ENCODE measurements at regions not wholly inside any gene's neighbourhood (a gene's known extent, or its start where the extent isn't known, plus 50 kb on each side); places are given as distances from the start of the nearest gene placed in this dataset.

- no peak overlapping the region for H3K4me3 ChIP-seq (ENCODE audit: low read length)
- no peak overlapping the region for H3K4me2 ChIP-seq (ENCODE audit: low read length)
- H2AFZ ChIP-seq (ENCODE audit: low read depth, low read length), result no peak overlapping the region
These were observed 146.6 kb upstream of the TBL1X start for GRCh38 chrX:9318213-9318612.

GRCh38 chrX:9318766-9319165 lies 146.1 kb upstream of the TBL1X start:
- no peak overlapping the region for H3K27ac ChIP-seq (ENCODE audit: low read length)
- H2AFZ ChIP-seq (ENCODE audit: low read depth, low read length), result no peak overlapping the region
- H4K20me1 ChIP-seq (ENCODE audit: insufficient read depth, low read length), result no peaks in the 10 kb centered on the region
- H3K4me1 ChIP-seq (ENCODE audit: low read length), result no peaks in the 10 kb centered on the region
- no peak overlapping the region for H3K4me2 ChIP-seq (ENCODE audit: low read length)
- no peaks in the 10 kb centered on the region for H3K36me3 ChIP-seq (replicated peaks; ENCODE audit: low read depth, low read length)
- H3K27me3 ChIP-seq (ENCODE audit: low read depth, low read length), result no peaks in the 10 kb centered on the region
- TF ChIP-seq EZH2phosphoT487 (IDR thresholded peaks at IDR 0.05; ENCODE audit: low read depth) (no peak), CTCF (IDR thresholded peaks at IDR 0.05; ENCODE audit: low read depth, low read length) (no peak)
- no peak overlapping the region for H3K9ac ChIP-seq (ENCODE audit: low read length)
- no peaks in the 10 kb centered on the region for H3K9me3 ChIP-seq (ENCODE audit: insufficient read depth, low read length)
- no peaks in the 10 kb centered on the region for H3K79me2 ChIP-seq (ENCODE audit: low read length)
- no peak overlapping the region for H3K4me3 ChIP-seq (ENCODE audit: low read length)

More at GRCh38 chrX:9318213-9318612, 146.6 kb upstream of the TBL1X start:
- Histone ChIP-seq H3K27ac (ENCODE audit: low read length) (no peak overlapping the region), H3K79me2 (ENCODE audit: low read length) (no peaks in the 10 kb centered on the region), H3K4me1 (ENCODE audit: low read length) (peaks cover 2% of the 10 kb centered on the region; the same call in 1 of the 2 replicates), H4K20me1 (ENCODE audit: insufficient read depth, low read length) (no peaks in the 10 kb centered on the region), H3K9me3 (ENCODE audit: insufficient read depth, low read length) (no peaks in the 10 kb centered on the region), H3K36me3 (replicated peaks; ENCODE audit: low read depth, low read length) (no peaks in the 10 kb centered on the region), H3K27me3 (ENCODE audit: low read depth, low read length) (no peaks in the 10 kb centered on the region), H3K9ac (ENCODE audit: low read length) (no peak overlapping the region)
- no peak for TF ChIP-seq CTCF (IDR thresholded peaks at IDR 0.05; ENCODE audit: low read depth, low read length)

- Histone ChIP-seq H3K9ac (ENCODE audit: low read length) (no peak overlapping the region), H3K27me3 (ENCODE audit: low read depth, low read length) (no peaks in the 10 kb centered on the region), H2AFZ (ENCODE audit: low read depth, low read length) (no peak overlapping the region), H3K36me3 (replicated peaks; ENCODE audit: low read depth, low read length) (no peaks in the 10 kb centered on the region), H3K4me3 (ENCODE audit: low read length) (no peak overlapping the region), H3K4me2 (ENCODE audit: low read length) (no peak overlapping the region), H3K4me1 (ENCODE audit: low read length) (no peaks in the 10 kb centered on the region), H3K79me2 (ENCODE audit: low read length) (no peaks in the 10 kb centered on the region), H3K9me3 (ENCODE audit: insufficient read depth, low read length) (no peaks in the 10 kb centered on the region), H4K20me1 (ENCODE audit: insufficient read depth, low read length) (no peaks in the 10 kb centered on the region), H3K27ac (ENCODE audit: low read length) (no peak overlapping the region)
- TF ChIP-seq EZH2phosphoT487 (IDR thresholded peaks at IDR 0.05; ENCODE audit: low read depth) (no peak), CTCF (IDR thresholded peaks at IDR 0.05; ENCODE audit: low read depth, low read length) (no peak)
These were observed 143.9 kb upstream of the TBL1X start for GRCh38 chrX:9320940-9321339.

GRCh38 chrX:9324676-9325075 lies 140.2 kb upstream of the TBL1X start:
- H3K36me3 ChIP-seq (replicated peaks; ENCODE audit: low read depth, low read length), result no peaks in the 10 kb centered on the region
- no peaks in the 10 kb centered on the region for H3K4me1 ChIP-seq (ENCODE audit: low read length)
- H3K27ac ChIP-seq (ENCODE audit: low read length), result no peak overlapping the region
- no peak overlapping the region for H3K4me2 ChIP-seq (ENCODE audit: low read length)
- no peak overlapping the region for H3K9ac ChIP-seq (ENCODE audit: low read length)
- H3K27me3 ChIP-seq (ENCODE audit: low read depth, low read length), result no peaks in the 10 kb centered on the region
- no peaks in the 10 kb centered on the region for H3K79me2 ChIP-seq (ENCODE audit: low read length)
- no peak overlapping the region for H2AFZ ChIP-seq (ENCODE audit: low read depth, low read length)
- no peak overlapping the region for H3K4me3 ChIP-seq (ENCODE audit: low read length)
- no peaks in the 10 kb centered on the region for H4K20me1 ChIP-seq (ENCODE audit: insufficient read depth, low read length)
- TF ChIP-seq EZH2phosphoT487 (IDR thresholded peaks at IDR 0.05; ENCODE audit: low read depth), result no peak
- no peak for TF ChIP-seq CTCF (IDR thresholded peaks at IDR 0.05; ENCODE audit: low read depth, low read length)
- H3K9me3 ChIP-seq (ENCODE audit: insufficient read depth, low read length), result no peaks in the 10 kb centered on the region
